Liver (tissue), 8 donors: ENCODE measurements at regions not wholly inside any gene's neighbourhood (a gene's known extent, or its start where the extent isn't known, plus 50 kb on each side); places are given as distances from the start of the nearest gene placed in this dataset.

ENCODE experiments used
- DNase-seq: peaks from one replicate; pipeline ENCODE4 v3.0.0-alpha.2; 2017; ENCODE audit warnings: low spot score
- H3K27ac ChIP-seq, 2 donors: one replicate each; pipeline ENCODE4 v1.7.0; 2013; ENCODE audit warnings: inconsistent platforms in 2 of 2, low read length in 2 of 2, control low read depth in 1 of 2, low read depth in 1 of 2, mild to moderate bottlenecking in 1 of 2
- H3K27me3 ChIP-seq, 4 donors: one replicate each; pipeline versions ENCODE4 v1.6.1 to v1.7.0; 2013; ENCODE audit warnings: low read length in 3 of 4, inconsistent platforms in 1 of 4, mild to moderate bottlenecking in 1 of 4, moderate library complexity in 1 of 4; ENCODE audit not compliant: control insufficient read depth in 4 of 4, insufficient read depth in 4 of 4
- H3K36me3 ChIP-seq, 4 donors: one replicate each; pipeline versions ENCODE4 v1.6.1 to v1.7.0; 2013; ENCODE audit warnings: low read length in 3 of 4, mild to moderate bottlenecking in 3 of 4, low read depth in 1 of 4, moderate library complexity in 1 of 4; ENCODE audit not compliant: control insufficient read depth in 4 of 4, insufficient read depth in 3 of 4
- H3K4me1 ChIP-seq, 4 donors: one replicate each; pipeline versions ENCODE4 v1.6.1 to v1.7.0; 2013; ENCODE audit warnings: low read length in 3 of 4, mild to moderate bottlenecking in 3 of 4, moderate library complexity in 1 of 4; ENCODE audit not compliant: control insufficient read depth in 4 of 4, insufficient read depth in 4 of 4
- H3K4me3 ChIP-seq, 3 donors: one replicate each; pipeline versions ENCODE4 v1.6.1 to v1.7.0; 2013; ENCODE audit warnings: low read length in 3 of 3, control low read depth in 1 of 3, low read depth in 1 of 3, mild to moderate bottlenecking in 1 of 3
- H3K9ac ChIP-seq, 2 donors: one replicate each; pipeline ENCODE4 v1.7.0; 2013; ENCODE audit warnings: low read length in 2 of 2, mild to moderate bottlenecking in 2 of 2, moderate library complexity in 2 of 2, control low read depth in 1 of 2, low read depth in 1 of 2
- H3K9me3 ChIP-seq, 4 donors: one replicate each; pipeline versions ENCODE4 v1.6.1 to v1.7.0; 2013; ENCODE audit warnings: low read length in 3 of 4; ENCODE audit not compliant: control insufficient read depth in 4 of 4
- EGR1 ChIP-seq, 2 donors: IDR thresholded peaks; 2 replicates each; pipeline ENCODE4 v1.6.1; 2016 to 2018; ENCODE audit warnings: antibody characterized with exemption in 2 of 2, low read depth in 2 of 2
- FOXA1 ChIP-seq: IDR thresholded peaks from 2 replicates; pipeline ENCODE4 v1.6.1; 2016; ENCODE audit warnings: antibody characterized with exemption
- GABPA ChIP-seq, 2 donors: IDR thresholded peaks in 1 of 2; conservative IDR thresholded peaks in 1 of 2; 2 replicates each; pipeline ENCODE4 v1.6.1; 2016; ENCODE audit warnings: antibody characterized with exemption in 2 of 2, mild to moderate bottlenecking in 1 of 2, moderate library complexity in 1 of 2
- HNF4A ChIP-seq, 2 donors: conservative IDR thresholded peaks; 2 replicates each; pipeline ENCODE4 v1.6.1; 2016; ENCODE audit warnings: antibody characterized with exemption in 2 of 2, mild to moderate bottlenecking in 2 of 2
- HNF4G ChIP-seq: IDR thresholded peaks from 2 replicates; pipeline ENCODE4 v1.6.1; 2016; ENCODE audit warnings: antibody characterized with exemption
- JUND ChIP-seq, 2 donors: IDR thresholded peaks; 2 replicates each; pipeline ENCODE4 v1.6.1; 2016; ENCODE audit warnings: antibody characterized with exemption in 2 of 2
- NR2F2 ChIP-seq: IDR thresholded peaks from 2 replicates; pipeline ENCODE4 v1.6.1; 2016; ENCODE audit warnings: antibody characterized with exemption
- SP1 ChIP-seq: IDR thresholded peaks from 2 replicates; pipeline ENCODE4 v1.6.1; 2018; ENCODE audit warnings: antibody characterized with exemption, mild to moderate bottlenecking
- TAF1 ChIP-seq: conservative IDR thresholded peaks from 2 replicates; pipeline ENCODE4 v1.6.1; 2016; ENCODE audit warnings: antibody characterized with exemption, mild to moderate bottlenecking
- YY1 ChIP-seq: IDR thresholded peaks from 2 replicates; pipeline ENCODE4 v1.6.1; 2016; ENCODE audit warnings: antibody characterized with exemption, mild to moderate bottlenecking
- WGBS: extraction: QIAGEN DNeasy Blood & Tissue Kit; methylation state at CpG from one replicate; pipeline ENCODE4 v1.1.7; 2013; 5-methylcytosine and 5-hydroxymethylcytosine counted together
- TF ChIP-seq, protein P1 (sequence below): fragments of 150-350 bp; IDR thresholded peaks from 2 replicates; pipeline ENCODE4 v1.5.1; 2017; ENCODE audit warnings: improper control_type of control experiment, low read depth, low read length; ENCODE audit not compliant: missing input control
- TF ChIP-seq, protein P2 (sequence below): IDR thresholded peaks from 2 replicates; pipeline ENCODE4 v1.6.1; 2016; ENCODE audit warnings: antibody characterized with exemption
- TF ChIP-seq, protein P3 (sequence below): IDR thresholded peaks from 2 replicates; pipeline ENCODE4 v1.6.1; 2016; ENCODE audit warnings: antibody characterized with exemption
- TF ChIP-seq, protein P4 (sequence below): IDR thresholded peaks from 2 replicates; pipeline ENCODE4 v1.6.1; 2016; ENCODE audit warnings: antibody characterized with exemption
- donor health status: healthy.
- donor health status: healthy.
- donor health status: healthy.
- donor health status: healthy.
- donor health status: healthy.

DNA sequence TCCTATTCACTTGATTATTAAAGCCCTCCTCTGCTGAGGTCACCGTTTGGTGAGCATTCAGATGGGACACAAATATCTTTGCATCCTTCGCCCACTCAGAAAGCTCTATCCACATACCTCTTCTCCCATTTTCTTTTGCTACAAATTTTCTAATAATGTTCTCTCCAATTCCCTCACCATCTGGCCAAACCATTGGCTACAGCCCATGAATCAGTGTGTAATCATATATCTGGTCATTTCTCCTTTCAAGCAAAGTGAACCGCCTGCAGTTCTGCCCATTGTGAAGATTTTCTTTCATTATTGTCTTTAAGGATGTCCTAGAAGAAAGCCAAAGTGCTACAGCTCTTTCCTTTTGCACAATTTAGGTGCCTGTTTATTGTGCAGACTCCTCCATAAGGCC lies 54.2 kb upstream of the DAPK1 start:
- no peak for DNase-seq
- H3K4me3 ChIP-seq, result no peak overlapping the region
- WGBS, result 96% methylated on average over 3 of the region's 3 CpGs
- no peak overlapping the region for H3K9ac ChIP-seq
- H3K27me3 ChIP-seq, result no peaks in the 10 kb centered on the region
- peaks cover 0 to 4% (median 0%) of the 10 kb centered on the region in 4 donors for H3K4me1 ChIP-seq
- no peak for TF ChIP-seq JUND (IDR thresholded peaks at IDR 0.05)
- TF ChIP-seq, protein P1, sequence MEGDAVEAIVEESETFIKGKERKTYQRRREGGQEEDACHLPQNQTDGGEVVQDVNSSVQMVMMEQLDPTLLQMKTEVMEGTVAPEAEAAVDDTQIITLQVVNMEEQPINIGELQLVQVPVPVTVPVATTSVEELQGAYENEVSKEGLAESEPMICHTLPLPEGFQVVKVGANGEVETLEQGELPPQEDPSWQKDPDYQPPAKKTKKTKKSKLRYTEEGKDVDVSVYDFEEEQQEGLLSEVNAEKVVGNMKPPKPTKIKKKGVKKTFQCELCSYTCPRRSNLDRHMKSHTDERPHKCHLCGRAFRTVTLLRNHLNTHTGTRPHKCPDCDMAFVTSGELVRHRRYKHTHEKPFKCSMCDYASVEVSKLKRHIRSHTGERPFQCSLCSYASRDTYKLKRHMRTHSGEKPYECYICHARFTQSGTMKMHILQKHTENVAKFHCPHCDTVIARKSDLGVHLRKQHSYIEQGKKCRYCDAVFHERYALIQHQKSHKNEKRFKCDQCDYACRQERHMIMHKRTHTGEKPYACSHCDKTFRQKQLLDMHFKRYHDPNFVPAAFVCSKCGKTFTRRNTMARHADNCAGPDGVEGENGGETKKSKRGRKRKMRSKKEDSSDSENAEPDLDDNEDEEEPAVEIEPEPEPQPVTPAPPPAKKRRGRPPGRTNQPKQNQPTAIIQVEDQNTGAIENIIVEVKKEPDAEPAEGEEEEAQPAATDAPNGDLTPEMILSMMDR, result no peak
- TF ChIP-seq EGR1 (IDR thresholded peaks at IDR 0.05; ENCODE audit: low read depth in 2 of 2), result no peak
- TF ChIP-seq, protein P2, sequence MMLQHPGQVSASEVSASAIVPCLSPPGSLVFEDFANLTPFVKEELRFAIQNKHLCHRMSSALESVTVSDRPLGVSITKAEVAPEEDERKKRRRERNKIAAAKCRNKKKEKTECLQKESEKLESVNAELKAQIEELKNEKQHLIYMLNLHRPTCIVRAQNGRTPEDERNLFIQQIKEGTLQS, result no peak
- TF ChIP-seq, protein P3, sequence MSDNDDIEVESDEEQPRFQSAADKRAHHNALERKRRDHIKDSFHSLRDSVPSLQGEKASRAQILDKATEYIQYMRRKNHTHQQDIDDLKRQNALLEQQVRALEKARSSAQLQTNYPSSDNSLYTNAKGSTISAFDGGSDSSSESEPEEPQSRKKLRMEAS, result no peak
- no peak for TF ChIP-seq TAF1
- no peak for TF ChIP-seq YY1
- TF ChIP-seq HNF4G, result no peak
- no peak for TF ChIP-seq SP1
- TF ChIP-seq GABPA (IDR thresholded peaks at IDR 0.05 in 1 of 2, conservative IDR thresholded peaks at IDR 0.05 in 1 of 2), result no peak
- TF ChIP-seq, protein P4, sequence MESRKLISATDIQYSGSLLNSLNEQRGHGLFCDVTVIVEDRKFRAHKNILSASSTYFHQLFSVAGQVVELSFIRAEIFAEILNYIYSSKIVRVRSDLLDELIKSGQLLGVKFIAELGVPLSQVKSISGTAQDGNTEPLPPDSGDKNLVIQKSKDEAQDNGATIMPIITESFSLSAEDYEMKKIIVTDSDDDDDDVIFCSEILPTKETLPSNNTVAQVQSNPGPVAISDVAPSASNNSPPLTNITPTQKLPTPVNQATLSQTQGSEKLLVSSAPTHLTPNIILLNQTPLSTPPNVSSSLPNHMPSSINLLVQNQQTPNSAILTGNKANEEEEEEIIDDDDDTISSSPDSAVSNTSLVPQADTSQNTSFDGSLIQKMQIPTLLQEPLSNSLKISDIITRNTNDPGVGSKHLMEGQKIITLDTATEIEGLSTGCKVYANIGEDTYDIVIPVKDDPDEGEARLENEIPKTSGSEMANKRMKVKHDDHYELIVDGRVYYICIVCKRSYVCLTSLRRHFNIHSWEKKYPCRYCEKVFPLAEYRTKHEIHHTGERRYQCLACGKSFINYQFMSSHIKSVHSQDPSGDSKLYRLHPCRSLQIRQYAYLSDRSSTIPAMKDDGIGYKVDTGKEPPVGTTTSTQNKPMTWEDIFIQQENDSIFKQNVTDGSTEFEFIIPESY, result no peak
- no peak for TF ChIP-seq FOXA1
- no peak for TF ChIP-seq HNF4A (conservative IDR thresholded peaks at IDR 0.05)
- TF ChIP-seq NR2F2, result no peak
- H3K27ac ChIP-seq, result no peak overlapping the region
- no peaks in the 10 kb centered on the region for H3K9me3 ChIP-seq
- H3K36me3 ChIP-seq, result no peaks in the 10 kb centered on the region

DNA sequence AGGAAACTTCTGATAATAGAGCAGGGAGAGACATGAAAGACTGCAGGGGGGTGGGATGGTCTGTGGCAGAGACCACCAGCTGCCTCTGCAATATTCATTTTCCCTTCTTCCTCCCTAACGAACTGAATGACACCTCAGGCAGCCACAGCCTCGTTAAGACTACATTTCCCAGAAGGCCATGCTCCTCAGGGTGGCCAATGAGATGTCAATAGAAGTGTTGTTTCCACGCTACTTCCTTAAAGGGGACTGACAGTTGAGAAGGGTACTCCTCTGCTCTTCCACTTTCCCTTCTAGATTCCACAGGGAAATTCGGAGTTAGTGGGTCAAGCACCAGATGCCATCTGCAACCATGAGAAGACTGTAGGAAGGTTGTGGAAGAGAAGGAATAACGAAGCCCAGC lies 52.0 kb upstream of the DAPK1 start:
- peaks cover 0 to 4% (median 0%) of the 10 kb centered on the region in 4 donors for H3K4me1 ChIP-seq
- DNase-seq, result peak; percentile 44
- no peak overlapping the region for H3K9ac ChIP-seq
- no peaks in the 10 kb centered on the region for H3K36me3 ChIP-seq
- WGBS, result 44% methylated on average over 5 of the region's 5 CpGs
- no peak overlapping the region for H3K27ac ChIP-seq
- H3K27me3 ChIP-seq, result no peaks in the 10 kb centered on the region
- peak overlapping the region in 1 of 3 donors; percentile 44 for H3K4me3 ChIP-seq
- TF ChIP-seq, protein P3, result peak; percentile 35
- TF ChIP-seq, protein P1, result no peak
- TF ChIP-seq NR2F2, result no peak
- H3K9me3 ChIP-seq, result no peaks in the 10 kb centered on the region
